SK-N-MC (cell line): ENCODE measurements at regions not wholly inside any gene's neighbourhood (a gene's known extent, or its start where the extent isn't known, plus 50 kb on each side); places are given as distances from the start of the nearest gene placed in this dataset.
A peak's percentile ranks its signal among the peaks of the same experiment; 100 is the strongest.

ENCODE experiments used
- DNase-seq: peaks from one replicate; pipeline ENCODE4 v3.0.0-alpha.2; 2011; ENCODE audit warnings: low read depth, low spot score
- H3K27ac ChIP-seq: fragments of 200-600 bp; sonication (generic); 2 replicates; pipeline ENCODE4 v1.5.1; 2016; ENCODE audit warnings: mixed run types
- H3K36me3 ChIP-seq: fragments of 200-600 bp; sonication (generic); 2 replicates; pipeline ENCODE4 v1.6.1; 2017; ENCODE audit warnings: antibody characterized with exemption, low read length, mixed read lengths; ENCODE audit not compliant: insufficient read depth
- H3K4me3 ChIP-seq: fragments of 200-600 bp; sonication (generic); 2 replicates; pipeline ENCODE4 v1.5.1; 2016
- H3K9ac ChIP-seq: fragments of 200-600 bp; sonication (generic); 2 replicates; pipeline ENCODE4 v1.8.0; 2017; ENCODE audit warnings: mixed run types, mixed read lengths; ENCODE audit not compliant: insufficient read length
- H3K9me3 ChIP-seq: fragments of 200-600 bp; sonication (generic); 2 replicates; pipeline ENCODE4 v1.6.1; 2017; ENCODE audit warnings: low read depth, mild to moderate bottlenecking, antibody characterized with exemption, low read length, moderate library complexity, mixed read lengths
- EZH2 ChIP-seq: fragments of 200-600 bp; sonication (generic); IDR thresholded peaks from one replicate; pipeline ENCODE4 v1.6.1; 2017; ENCODE audit warnings: antibody characterized with exemption
- FOXP2 ChIP-seq: optimal IDR thresholded peaks from 2 replicates; pipeline ENCODE3; 2011; ENCODE audit warnings: mild to moderate bottlenecking, moderate library complexity; ENCODE audit not compliant: insufficient read depth; ENCODE audit errors: extremely low read length, control extremely low read depth
- POLR2AphosphoS5 ChIP-seq: IDR thresholded peaks from 2 replicates; pipeline ENCODE4 v1.6.1; 2012; ENCODE audit warnings: mild to moderate bottlenecking, low read depth, low read length, borderline replicate concordance

GRCh38 chr7:115097175-115097671, 175.3 kb downstream of the MDFIC start:
- Histone ChIP-seq H3K4me3 (no peak overlapping the region), H3K36me3 (no peaks in the 10 kb centered on the region), H3K27ac (no peak overlapping the region), H3K9ac (no peak overlapping the region), H3K9me3 (no peaks in the 10 kb centered on the region)
- no peak for TF ChIP-seq POLR2AphosphoS5
- DNase-seq, result peak; percentile 48

- Histone ChIP-seq H3K9me3 (no peaks in the 10 kb centered on the region), H3K27ac (no peak overlapping the region), H3K9ac (no peak overlapping the region), H3K36me3 (no peaks in the 10 kb centered on the region), H3K4me3 (no peak overlapping the region)
- no peak for DNase-seq
- TF ChIP-seq FOXP2, result no peak
- no peak for TF ChIP-seq POLR2AphosphoS5
- TF ChIP-seq EZH2, result no peak
Observed at GRCh38 chr7:115096262-115096661, 174.4 kb downstream of the MDFIC start.

GRCh38 chr7:115094163-115094562, 172.3 kb downstream of the MDFIC start:
- H3K4me3 ChIP-seq, result no peak overlapping the region
- H3K9me3 ChIP-seq, result no peaks in the 10 kb centered on the region
- no peak for DNase-seq
- H3K9ac ChIP-seq, result no peak overlapping the region
- no peaks in the 10 kb centered on the region for H3K36me3 ChIP-seq
- TF ChIP-seq EZH2 (no peak), POLR2AphosphoS5 (no peak), FOXP2 (no peak)
- no peak overlapping the region for H3K27ac ChIP-seq

- Histone ChIP-seq H3K36me3 (no peaks in the 10 kb centered on the region), H3K9ac (no peak overlapping the region), H3K27ac (no peak overlapping the region), H3K4me3 (no peak overlapping the region), H3K9me3 (no peaks in the 10 kb centered on the region)
- DNase-seq, result no peak
- TF ChIP-seq POLR2AphosphoS5 (no peak), FOXP2 (no peak), EZH2 (no peak)
Observed at GRCh38 chr7:115088893-115089292, 167.0 kb downstream of the MDFIC start.

GRCh38 chr7:115087437-115087836, 165.5 kb downstream of the MDFIC start:
- no peak overlapping the region for H3K27ac ChIP-seq
- no peak for DNase-seq
- no peaks in the 10 kb centered on the region for H3K9me3 ChIP-seq
- no peak overlapping the region for H3K4me3 ChIP-seq
- no peak overlapping the region for H3K9ac ChIP-seq
- no peak for TF ChIP-seq POLR2AphosphoS5
- no peak for TF ChIP-seq EZH2
- no peak for TF ChIP-seq FOXP2
- no peaks in the 10 kb centered on the region for H3K36me3 ChIP-seq

GRCh38 chr7:115086146-115086841, 164.4 kb downstream of the MDFIC start:
- Histone ChIP-seq H3K4me3 (no peak overlapping the region), H3K9ac (no peak overlapping the region), H3K27ac (no peak overlapping the region), H3K36me3 (no peaks in the 10 kb centered on the region), H3K9me3 (no peaks in the 10 kb centered on the region)
- DNase-seq, result no peak
- TF ChIP-seq FOXP2, result no peak
- no peak for TF ChIP-seq POLR2AphosphoS5
- TF ChIP-seq EZH2, result no peak

- H3K9me3 ChIP-seq, result no peaks in the 10 kb centered on the region
- no peak for DNase-seq
- H3K36me3 ChIP-seq, result no peaks in the 10 kb centered on the region
- no peak overlapping the region for H3K9ac ChIP-seq
- H3K4me3 ChIP-seq, result no peak overlapping the region
- TF ChIP-seq POLR2AphosphoS5 (no peak), FOXP2 (no peak), EZH2 (no peak)
- H3K27ac ChIP-seq, result no peak overlapping the region
Observed at GRCh38 chr7:115085421-115085820, 163.5 kb downstream of the MDFIC start.

- H3K27ac ChIP-seq, result no peak overlapping the region
- H3K9me3 ChIP-seq, result no peaks in the 10 kb centered on the region
- TF ChIP-seq POLR2AphosphoS5, result no peak
- TF ChIP-seq EZH2, result no peak
- TF ChIP-seq FOXP2, result no peak
- H3K4me3 ChIP-seq, result no peak overlapping the region
- no peaks in the 10 kb centered on the region for H3K36me3 ChIP-seq
- no peak for DNase-seq
- H3K9ac ChIP-seq, result no peak overlapping the region
Observed at GRCh38 chr7:115083935-115084334, 162.0 kb downstream of the MDFIC start.

GRCh38 chr7:115081772-115082171, 159.9 kb downstream of the MDFIC start:
- H3K9ac ChIP-seq, result peak overlapping the region; percentile 3
- no peaks in the 10 kb centered on the region for H3K36me3 ChIP-seq
- no peak for DNase-seq
- TF ChIP-seq EZH2 (no peak), POLR2AphosphoS5 (no peak), FOXP2 (no peak)
- H3K4me3 ChIP-seq, result no peak overlapping the region
- H3K9me3 ChIP-seq, result no peaks in the 10 kb centered on the region
- H3K27ac ChIP-seq, result peak overlapping the region; percentile 94
